Endodermal cell (in vitro differentiated cells): ENCODE measurements at regions not wholly inside any gene's neighbourhood (a gene's known extent, or its start where the extent isn't known, plus 50 kb on each side); places are given as distances from the start of the nearest gene placed in this dataset.

Experiments used
- DNase-seq: peaks from one replicate; pipeline ENCODE4 v3.0.0-alpha.2; 2017
- H3K27ac ChIP-seq: 2 replicates; pipeline ENCODE4 v1.5.1; 2013; ENCODE audit warnings: mild to moderate bottlenecking, low read depth, low read length, moderate library complexity
- H3K27me3 ChIP-seq: 2 replicates; pipeline ENCODE4 v1.6.1; 2013; ENCODE audit warnings: mild to moderate bottlenecking, low read length, moderate library complexity; ENCODE audit not compliant: insufficient read depth, control insufficient read depth, poor library complexity, severe bottlenecking
- H3K36me3 ChIP-seq: 2 replicates; pipeline ENCODE4 v1.7.0; 2013; ENCODE audit warnings: mild to moderate bottlenecking, low read length, moderate library complexity; ENCODE audit not compliant: control insufficient read depth, insufficient read depth
- H3K4me1 ChIP-seq: one replicate; pipeline ENCODE4 v1.7.0; 2013; ENCODE audit warnings: low read length; ENCODE audit not compliant: control insufficient read depth, insufficient read depth
- H3K4me3 ChIP-seq: 2 replicates; pipeline ENCODE4 v1.5.1; 2013; ENCODE audit warnings: mild to moderate bottlenecking, low read length, moderate library complexity
- H3K9ac ChIP-seq: 2 replicates; pipeline ENCODE4 v1.6.1; 2013; ENCODE audit warnings: mild to moderate bottlenecking, low read length, moderate library complexity; ENCODE audit not compliant: poor library complexity, severe bottlenecking; ENCODE audit errors: extremely low read depth
- H3K9me3 ChIP-seq: 2 replicates; pipeline ENCODE4 v1.6.1; 2013; ENCODE audit warnings: mild to moderate bottlenecking, low read length, moderate library complexity; ENCODE audit not compliant: control insufficient read depth
- H3K27ac Mint-ChIP-seq: 2 replicates; pipeline ENCODE4 v1.8.0; 2020; ENCODE audit warnings: mixed read lengths
- H3K27me3 Mint-ChIP-seq: 2 replicates; pipeline ENCODE4 v1.8.0; 2021; ENCODE audit warnings: mild to moderate bottlenecking, mixed read lengths; ENCODE audit not compliant: insufficient read depth
- H3K36me3 Mint-ChIP-seq: 2 replicates; pipeline ENCODE4 v1.8.0; 2020; ENCODE audit warnings: low read depth, mixed read lengths
- H3K4me1 Mint-ChIP-seq: 2 replicates; pipeline ENCODE4 v1.8.0; 2020; ENCODE audit warnings: mixed read lengths
- H3K4me3 Mint-ChIP-seq: 2 replicates; pipeline ENCODE4 v1.8.0; 2020; ENCODE audit warnings: mild to moderate bottlenecking, moderate library complexity, mixed read lengths
- H3K9me3 Mint-ChIP-seq: 2 replicates; pipeline ENCODE4 v1.8.0; 2020; ENCODE audit warnings: mild to moderate bottlenecking, mixed read lengths
- CTCF ChIP-seq: fragments of 200-600 bp; sonication (generic); conservative IDR thresholded peaks from 2 replicates; pipeline ENCODE4 v1.5.0; 2021; ENCODE audit warnings: antibody characterized with exemption, mild to moderate bottlenecking
- WGBS, 2 experiments: methylation state at CpG; one replicate each; pipeline versions ENCODE4 v1.1.5 to v1.1.7; 2013; ENCODE audit warnings: missing lambda C conversion rate in 2 of 2, mixed read lengths in 1 of 2; ENCODE audit not compliant: insufficient coverage in 1 of 2, insufficient read length in 1 of 2; 5-methylcytosine and 5-hydroxymethylcytosine counted together

- no peak for TF ChIP-seq CTCF
- no peaks in the 10 kb centered on the region for H3K36me3 ChIP-seq
- peaks cover 3% of the 10 kb centered on the region for H3K36me3 Mint-ChIP-seq
- no peaks in the 10 kb centered on the region for H3K4me1 ChIP-seq
- no peak overlapping the region for H3K9ac ChIP-seq
- H3K27me3 ChIP-seq = no peaks in the 10 kb centered on the region
- no peak overlapping the region for H3K4me3 ChIP-seq
- H3K27ac Mint-ChIP-seq = no peak overlapping the region
- no peak for DNase-seq
- H3K4me1 Mint-ChIP-seq = no peaks in the 10 kb centered on the region
- no peaks in the 10 kb centered on the region for H3K27me3 Mint-ChIP-seq
- 90 to 91% methylated on average over 2 to 4 of the region's 5 CpGs for WGBS, 2 experiments
- H3K9me3 Mint-ChIP-seq = peaks cover 13% of the 10 kb centered on the region
- no peaks in the 10 kb centered on the region for H3K9me3 ChIP-seq
- H3K27ac ChIP-seq = no peak overlapping the region
- no peak overlapping the region for H3K4me3 Mint-ChIP-seq
These were observed 162.9 kb upstream of the SPIN4 start for GRCh38 chrX:63513825-63514568.

GRCh38 chrX:63511361-63511760, 160.2 kb upstream of the SPIN4 start:
- Mint-ChIP-seq H3K27me3 (no peaks in the 10 kb centered on the region), H3K36me3 (no peaks in the 10 kb centered on the region), H3K9me3 (peaks cover 20% of the 10 kb centered on the region), H3K4me1 (no peaks in the 10 kb centered on the region), H3K27ac (no peak overlapping the region), H3K4me3 (no peak overlapping the region)
- no peaks in the 10 kb centered on the region for H3K36me3 ChIP-seq
- no peak for TF ChIP-seq CTCF
- no peak overlapping the region for H3K27ac ChIP-seq
- no peak overlapping the region for H3K9ac ChIP-seq
- WGBS, 2 experiments = 90 to 100% methylated on average over 1 to 2 of the region's 3 CpGs
- H3K4me3 ChIP-seq = no peak overlapping the region
- H3K27me3 ChIP-seq = no peaks in the 10 kb centered on the region
- no peaks in the 10 kb centered on the region for H3K4me1 ChIP-seq
- DNase-seq = no peak
- H3K9me3 ChIP-seq = no peaks in the 10 kb centered on the region

GRCh38 chrX:63508668-63509067, 157.5 kb upstream of the SPIN4 start:
- peaks cover 2% of the 10 kb centered on the region for H3K4me1 Mint-ChIP-seq
- no peaks in the 10 kb centered on the region for H3K36me3 Mint-ChIP-seq
- no peak for DNase-seq

More at GRCh38 chrX:63508668-63509067, 157.5 kb upstream of the SPIN4 start:
- no peaks in the 10 kb centered on the region for H3K9me3 ChIP-seq
- H3K4me1 ChIP-seq = no peaks in the 10 kb centered on the region
- H3K9ac ChIP-seq = no peak overlapping the region
- Mint-ChIP-seq H3K9me3 (peaks cover 35% of the 10 kb centered on the region), H3K4me3 (no peak overlapping the region), H3K27me3 (no peaks in the 10 kb centered on the region), H3K27ac (no peak overlapping the region)
- H3K4me3 ChIP-seq = no peak overlapping the region
- H3K27ac ChIP-seq = no peak overlapping the region
- no peaks in the 10 kb centered on the region for H3K27me3 ChIP-seq
- H3K36me3 ChIP-seq = no peaks in the 10 kb centered on the region
- TF ChIP-seq CTCF = no peak
- 94 to 100% methylated on average over 1 to 5 of the region's 5 CpGs for WGBS, 2 experiments
